ENCODE measurements at regions not wholly inside any gene's neighbourhood (a gene's known extent, or its start where the extent isn't known, plus 50 kb on each side); places are given as distances from the start of the nearest gene placed in this dataset.

DNA sequence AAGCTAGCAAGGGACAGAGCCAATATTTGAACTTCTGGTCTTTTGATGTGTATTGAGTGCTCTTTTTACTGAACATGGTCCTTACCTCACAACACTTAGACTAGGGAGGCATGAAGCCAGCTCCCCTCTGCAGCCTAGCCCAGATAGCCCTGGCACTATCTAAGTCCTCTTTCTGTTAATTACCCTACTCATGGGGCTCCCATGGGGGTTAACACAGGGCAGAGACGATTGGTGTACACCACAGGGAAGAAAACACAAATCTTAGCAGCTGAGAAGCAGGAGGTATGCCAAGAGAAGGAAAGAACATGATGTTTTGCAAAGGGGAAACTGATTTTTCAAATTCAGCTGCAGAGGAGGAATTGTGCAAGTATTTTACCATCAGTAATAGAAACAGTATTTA lies 383.8 kb downstream of the TMEM232 start:
- TF ChIP-seq, protein P1, sequence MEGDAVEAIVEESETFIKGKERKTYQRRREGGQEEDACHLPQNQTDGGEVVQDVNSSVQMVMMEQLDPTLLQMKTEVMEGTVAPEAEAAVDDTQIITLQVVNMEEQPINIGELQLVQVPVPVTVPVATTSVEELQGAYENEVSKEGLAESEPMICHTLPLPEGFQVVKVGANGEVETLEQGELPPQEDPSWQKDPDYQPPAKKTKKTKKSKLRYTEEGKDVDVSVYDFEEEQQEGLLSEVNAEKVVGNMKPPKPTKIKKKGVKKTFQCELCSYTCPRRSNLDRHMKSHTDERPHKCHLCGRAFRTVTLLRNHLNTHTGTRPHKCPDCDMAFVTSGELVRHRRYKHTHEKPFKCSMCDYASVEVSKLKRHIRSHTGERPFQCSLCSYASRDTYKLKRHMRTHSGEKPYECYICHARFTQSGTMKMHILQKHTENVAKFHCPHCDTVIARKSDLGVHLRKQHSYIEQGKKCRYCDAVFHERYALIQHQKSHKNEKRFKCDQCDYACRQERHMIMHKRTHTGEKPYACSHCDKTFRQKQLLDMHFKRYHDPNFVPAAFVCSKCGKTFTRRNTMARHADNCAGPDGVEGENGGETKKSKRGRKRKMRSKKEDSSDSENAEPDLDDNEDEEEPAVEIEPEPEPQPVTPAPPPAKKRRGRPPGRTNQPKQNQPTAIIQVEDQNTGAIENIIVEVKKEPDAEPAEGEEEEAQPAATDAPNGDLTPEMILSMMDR (IDR thresholded peaks at IDR 0.05) = no peak
- no peak for TF ChIP-seq POLR2A (IDR thresholded peaks at IDR 0.05)

Measured in adrenal gland (tissue), 5 donors.